ENCODE measurements at regions not wholly inside any gene's neighbourhood (a gene's known extent, or its start where the extent isn't known, plus 50 kb on each side); places are given as distances from the start of the nearest gene placed in this dataset.

DNA sequence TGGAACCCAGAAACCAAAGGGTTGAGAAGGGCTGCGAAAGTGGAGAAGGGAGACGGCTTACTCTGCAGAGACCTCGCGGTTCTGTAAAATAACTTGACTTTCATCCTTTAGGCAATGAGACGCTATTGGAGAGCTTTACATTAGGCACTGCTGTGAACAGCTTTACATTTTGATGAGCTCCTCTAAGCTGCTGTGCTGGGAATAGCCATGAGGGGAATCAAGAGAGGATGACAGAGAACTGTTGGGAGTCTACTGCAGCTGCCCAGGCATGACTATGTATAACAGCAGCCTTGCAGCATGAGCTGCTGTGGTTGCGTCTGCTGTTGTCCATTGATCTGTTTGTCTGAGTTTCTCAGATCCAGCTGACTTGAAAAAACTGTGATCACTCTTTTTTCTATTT lies 310.8 kb upstream of the MAP2 start:
- Histone ChIP-seq H3K27me3 (ENCODE audit: insufficient read depth, low read depth) (no peaks in the 10 kb centered on the region), H3K4me3 (no peak overlapping the region), H3K4me2 (no peak overlapping the region), H3K36me3 (ENCODE audit: low read depth) (no peaks in the 10 kb centered on the region), H3K9me3 (ENCODE audit: insufficient read depth, low read depth) (no peaks in the 10 kb centered on the region), H3K4me1 (replicated peaks; ENCODE audit: insufficient read depth) (no peaks in the 10 kb centered on the region), H3K79me2 (ENCODE audit: low read depth) (no peaks in the 10 kb centered on the region), H3K27ac (no peak overlapping the region), H3F3A (ENCODE audit: insufficient read depth, low read depth) (no peaks in the 10 kb centered on the region), H2AFZ (no peak overlapping the region), H4K20me1 (ENCODE audit: insufficient read depth) (no peaks in the 10 kb centered on the region), H3K9me2 (ENCODE audit: insufficient read depth) (no peaks in the 10 kb centered on the region)
- CTCF ChIA-PET = no interaction called here
- BruUV-seq (replicated peaks) = no TSS peak
- intact Hi-C loops (cut with micrococcal nuclease; ENCODE audit: unreplicated experiment) = no loop called here
- POLR2A ChIA-PET (ENCODE audit: unreplicated experiment) = no interaction called here
- DNase-seq = no peak
- TF ChIP-seq, protein P1, sequence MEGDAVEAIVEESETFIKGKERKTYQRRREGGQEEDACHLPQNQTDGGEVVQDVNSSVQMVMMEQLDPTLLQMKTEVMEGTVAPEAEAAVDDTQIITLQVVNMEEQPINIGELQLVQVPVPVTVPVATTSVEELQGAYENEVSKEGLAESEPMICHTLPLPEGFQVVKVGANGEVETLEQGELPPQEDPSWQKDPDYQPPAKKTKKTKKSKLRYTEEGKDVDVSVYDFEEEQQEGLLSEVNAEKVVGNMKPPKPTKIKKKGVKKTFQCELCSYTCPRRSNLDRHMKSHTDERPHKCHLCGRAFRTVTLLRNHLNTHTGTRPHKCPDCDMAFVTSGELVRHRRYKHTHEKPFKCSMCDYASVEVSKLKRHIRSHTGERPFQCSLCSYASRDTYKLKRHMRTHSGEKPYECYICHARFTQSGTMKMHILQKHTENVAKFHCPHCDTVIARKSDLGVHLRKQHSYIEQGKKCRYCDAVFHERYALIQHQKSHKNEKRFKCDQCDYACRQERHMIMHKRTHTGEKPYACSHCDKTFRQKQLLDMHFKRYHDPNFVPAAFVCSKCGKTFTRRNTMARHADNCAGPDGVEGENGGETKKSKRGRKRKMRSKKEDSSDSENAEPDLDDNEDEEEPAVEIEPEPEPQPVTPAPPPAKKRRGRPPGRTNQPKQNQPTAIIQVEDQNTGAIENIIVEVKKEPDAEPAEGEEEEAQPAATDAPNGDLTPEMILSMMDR (conservative IDR thresholded peaks at IDR 0.05) = no peak
- TF ChIP-seq EZH2 (IDR thresholded peaks at IDR 0.05; ENCODE audit: low read depth) = no peak

DNA sequence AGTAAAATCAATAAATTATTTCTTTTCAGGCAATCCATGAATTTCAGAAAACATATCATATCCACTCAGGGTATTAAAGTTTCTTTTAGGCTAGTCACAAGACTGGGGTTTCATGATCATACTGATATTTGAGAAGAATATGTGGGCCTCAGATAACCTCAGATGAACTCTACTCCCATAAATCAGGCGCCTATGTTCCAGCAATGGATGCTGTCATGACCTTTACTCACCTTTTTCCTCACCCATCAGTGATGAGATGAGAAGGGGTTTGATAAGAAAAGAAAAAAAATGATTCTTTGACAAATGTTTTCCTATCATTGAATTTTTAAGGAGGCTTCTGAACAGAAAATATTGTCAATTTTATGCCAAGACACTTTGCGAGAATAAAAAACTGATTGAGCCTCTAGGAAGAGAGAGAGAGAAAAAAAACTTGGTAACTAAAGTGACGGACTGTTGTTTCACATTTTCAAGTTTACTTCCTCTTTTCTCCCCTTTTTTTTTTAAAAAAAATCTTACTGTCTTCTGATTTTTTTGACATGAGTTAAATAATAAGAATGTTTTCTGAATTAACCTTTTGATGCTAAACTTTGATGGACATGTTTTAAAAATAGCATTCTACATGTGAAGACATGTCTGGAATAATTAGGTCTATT lies 309.1 kb upstream of the MAP2 start:
- H3K4me2 ChIP-seq = no peak overlapping the region
- TF ChIP-seq, protein P1 (conservative IDR thresholded peaks at IDR 0.05) = no peak
- TF ChIP-seq EZH2 (IDR thresholded peaks at IDR 0.05; ENCODE audit: low read depth) = no peak
- ChIA-PET CTCF (no interaction called here), POLR2A (ENCODE audit: unreplicated experiment) (no interaction called here)
- no peaks in the 10 kb centered on the region for H3K27me3 ChIP-seq (ENCODE audit: insufficient read depth, low read depth)
- no peaks in the 10 kb centered on the region for H3K9me2 ChIP-seq (ENCODE audit: insufficient read depth)
- no TSS peak for BruUV-seq (replicated peaks)
- H3K4me1 ChIP-seq (replicated peaks; ENCODE audit: insufficient read depth) = no peaks in the 10 kb centered on the region
- H4K20me1 ChIP-seq (ENCODE audit: insufficient read depth) = no peaks in the 10 kb centered on the region
- H3K79me2 ChIP-seq (ENCODE audit: low read depth) = no peaks in the 10 kb centered on the region
- H3K36me3 ChIP-seq (ENCODE audit: low read depth) = no peaks in the 10 kb centered on the region
- H3K9me3 ChIP-seq (ENCODE audit: insufficient read depth, low read depth) = no peaks in the 10 kb centered on the region
- H3F3A ChIP-seq (ENCODE audit: insufficient read depth, low read depth) = no peaks in the 10 kb centered on the region
- intact Hi-C loops (cut with micrococcal nuclease; ENCODE audit: unreplicated experiment) = no loop called here
- no peak overlapping the region for H2AFZ ChIP-seq
- H3K4me3 ChIP-seq = no peak overlapping the region
- H3K27ac ChIP-seq = no peak overlapping the region
- DNase-seq = no peak

DNA sequence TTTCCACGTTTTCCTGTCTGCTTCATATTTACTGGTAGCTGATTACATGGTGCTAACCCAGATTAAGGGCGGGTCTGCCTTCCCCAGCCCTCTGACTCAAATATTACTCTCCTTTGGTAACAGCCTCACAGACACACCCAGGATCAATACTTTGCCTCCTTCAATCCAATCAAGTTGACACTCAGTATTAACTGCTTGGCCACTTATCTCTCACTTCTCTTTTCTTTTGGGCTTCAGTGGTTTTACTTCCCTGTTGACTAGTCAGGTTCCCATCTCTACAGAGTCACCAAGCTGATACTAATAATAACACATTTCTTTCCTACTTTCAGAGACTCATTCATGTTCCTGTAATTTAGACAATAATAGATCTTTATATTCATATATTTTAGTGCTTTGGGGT lies 302.2 kb upstream of the MAP2 start:
- no peaks in the 10 kb centered on the region for H3K9me2 ChIP-seq (ENCODE audit: insufficient read depth)
- no peaks in the 10 kb centered on the region for H3F3A ChIP-seq (ENCODE audit: insufficient read depth, low read depth)
- no peak overlapping the region for H3K27ac ChIP-seq
- H3K27me3 ChIP-seq (ENCODE audit: insufficient read depth, low read depth) = no peaks in the 10 kb centered on the region
- POLR2A ChIA-PET (ENCODE audit: unreplicated experiment) = no interaction called here
- no peaks in the 10 kb centered on the region for H3K79me2 ChIP-seq (ENCODE audit: low read depth)
- CTCF ChIA-PET = no interaction called here
- no peaks in the 10 kb centered on the region for H3K36me3 ChIP-seq (ENCODE audit: low read depth)
- no peak overlapping the region for H3K4me3 ChIP-seq
- no peaks in the 10 kb centered on the region for H3K9me3 ChIP-seq (ENCODE audit: insufficient read depth, low read depth)
- BruUV-seq (replicated peaks) = no TSS peak
- H4K20me1 ChIP-seq (ENCODE audit: insufficient read depth) = no peaks in the 10 kb centered on the region
- no peaks in the 10 kb centered on the region for H3K4me1 ChIP-seq (replicated peaks; ENCODE audit: insufficient read depth)
- intact Hi-C loops (cut with micrococcal nuclease; ENCODE audit: unreplicated experiment) = no loop called here
- TF ChIP-seq, protein P1 (conservative IDR thresholded peaks at IDR 0.05) = no peak
- no peak for TF ChIP-seq EZH2 (IDR thresholded peaks at IDR 0.05; ENCODE audit: low read depth)
- no peak overlapping the region for H3K4me2 ChIP-seq
- DNase-seq = no peak
- H2AFZ ChIP-seq = no peak overlapping the region
